OCI-LY1 (cell line): ENCODE measurements at regions not wholly inside any gene's neighbourhood (a gene's known extent, or its start where the extent isn't known, plus 50 kb on each side); places are given as distances from the start of the nearest gene placed in this dataset.

Source experiments
- H2AFZ ChIP-seq: fragments of 200-600 bp; sonication (generic), shearing (Covaris generic); 2 replicates; pipeline ENCODE4 v1.6.0; 2014; ENCODE audit warnings: antibody characterized with exemption, mild to moderate bottlenecking, low read length
- H3F3A ChIP-seq: fragments of 200-600 bp; sonication (generic), shearing (Covaris generic); 2 replicates; pipeline ENCODE4 v1.6.0; 2014; ENCODE audit warnings: mild to moderate bottlenecking, antibody characterized with exemption, low read length, moderate library complexity; ENCODE audit not compliant: insufficient read depth
- H3K27ac ChIP-seq: fragments of 200-600 bp; sonication (generic); 2 replicates; pipeline ENCODE4 v1.5.1; 2014; ENCODE audit warnings: low read length, mixed run types, mild to moderate bottlenecking, low read depth; ENCODE audit not compliant: poor library complexity, severe bottlenecking
- H3K27me3 ChIP-seq: fragments of 200-600 bp; sonication (generic); 2 replicates; pipeline ENCODE4 v1.6.0; 2014; ENCODE audit warnings: antibody characterized with exemption, mild to moderate bottlenecking, low read length, moderate library complexity; ENCODE audit not compliant: insufficient read depth
- H3K36me3 ChIP-seq: fragments of 200-600 bp; sonication (generic); 2 replicates; pipeline ENCODE4 v1.6.1; 2014; ENCODE audit warnings: mild to moderate bottlenecking, antibody characterized with exemption, low read length, moderate library complexity, mixed read lengths; ENCODE audit not compliant: insufficient read depth
- H3K4me1 ChIP-seq: fragments of 200-600 bp; sonication (generic); 2 replicates; pipeline ENCODE4 v1.5.1; 2014; ENCODE audit warnings: mild to moderate bottlenecking, low read length, moderate library complexity; ENCODE audit not compliant: insufficient read depth, severe bottlenecking
- H3K4me2 ChIP-seq: fragments of 200-600 bp; sonication (generic), shearing (Covaris generic); 2 replicates; pipeline ENCODE4 v1.6.1; 2014; ENCODE audit warnings: low read length
- H3K4me3 ChIP-seq: fragments of 200-600 bp; sonication (generic); 2 replicates; pipeline ENCODE4 v1.5.1; 2014; ENCODE audit warnings: low read length, low read depth, mild to moderate bottlenecking, mixed read lengths; ENCODE audit not compliant: poor library complexity, severe bottlenecking
- H3K79me2 ChIP-seq: fragments of 200-600 bp; shearing (Covaris generic); 2 replicates; pipeline ENCODE4 v1.6.1; 2016; ENCODE audit warnings: mixed run types, low read length, mixed read lengths; ENCODE audit not compliant: insufficient read depth
- H3K9ac ChIP-seq: fragments of 200-600 bp; sonication (generic), shearing (Covaris generic); 2 replicates; pipeline ENCODE4 v1.6.1; 2014; ENCODE audit warnings: mild to moderate bottlenecking, low read length, mixed read lengths
- H3K9me2 ChIP-seq: fragments of 200-600 bp; sonication (generic), shearing (Covaris generic); 2 replicates; pipeline ENCODE4 v1.6.1; 2014; ENCODE audit warnings: low read depth, mild to moderate bottlenecking, low read length, mixed read lengths
- H3K9me3 ChIP-seq: fragments of 200-600 bp; shearing (Covaris generic); 2 replicates; pipeline ENCODE4 v1.6.1; 2014; ENCODE audit warnings: low read length, mixed read lengths
- H4K20me1 ChIP-seq: fragments of 200-600 bp; sonication (generic), shearing (Covaris generic); 2 replicates; pipeline ENCODE4 v1.6.0; 2016; ENCODE audit warnings: mild to moderate bottlenecking, low read length; ENCODE audit not compliant: insufficient read depth
- CTCF ChIP-seq: fragments of 200-600 bp; sonication (generic), shearing (Covaris generic); IDR thresholded peaks from 2 replicates; pipeline ENCODE4 v1.5.1; 2017; ENCODE audit warnings: mild to moderate bottlenecking, antibody characterized with exemption, low read length, moderate library complexity, mixed read lengths
- EZH2 ChIP-seq: fragments of 200-600 bp; sonication (generic), shearing (Covaris generic); IDR thresholded peaks from 2 replicates; pipeline ENCODE4 v1.8.0; 2017; ENCODE audit warnings: borderline replicate concordance, mixed run types, mild to moderate bottlenecking, antibody characterized with exemption, low read length, moderate library complexity, mixed read lengths

GRCh38 chr4:56235011-56235410 lies 152.3 kb downstream of the AASDH start:
- no peaks in the 10 kb centered on the region for H4K20me1 ChIP-seq
- no peak overlapping the region for H3K4me2 ChIP-seq
- H3K4me1 ChIP-seq = no peaks in the 10 kb centered on the region
- no peaks in the 10 kb centered on the region for H3K79me2 ChIP-seq
- no peak overlapping the region for H2AFZ ChIP-seq
- no peak overlapping the region for H3K27ac ChIP-seq
- no peak overlapping the region for H3K9ac ChIP-seq
- TF ChIP-seq CTCF (no peak), EZH2 (no peak)
- H3K9me2 ChIP-seq = no peaks in the 10 kb centered on the region
- no peaks in the 10 kb centered on the region for H3F3A ChIP-seq
- no peaks in the 10 kb centered on the region; the same call in 1 of the 2 replicates for H3K9me3 ChIP-seq
- no peaks in the 10 kb centered on the region for H3K27me3 ChIP-seq
- H3K36me3 ChIP-seq = no peaks in the 10 kb centered on the region
- no peak overlapping the region for H3K4me3 ChIP-seq

GRCh38 chr4:56234098-56234497 lies 153.2 kb downstream of the AASDH start:
- Histone ChIP-seq H4K20me1 (no peaks in the 10 kb centered on the region), H3K4me3 (no peak overlapping the region), H3K9ac (no peak overlapping the region), H3F3A (no peaks in the 10 kb centered on the region), H3K79me2 (no peaks in the 10 kb centered on the region), H3K4me1 (no peaks in the 10 kb centered on the region), H3K9me2 (no peaks in the 10 kb centered on the region), H3K4me2 (no peak overlapping the region), H3K9me3 (no peaks in the 10 kb centered on the region; the same call in 1 of the 2 replicates), H3K36me3 (no peaks in the 10 kb centered on the region), H3K27me3 (no peaks in the 10 kb centered on the region), H2AFZ (no peak overlapping the region), H3K27ac (no peak overlapping the region)
- TF ChIP-seq EZH2 (no peak), CTCF (no peak)

- TF ChIP-seq CTCF (no peak), EZH2 (no peak)
- H3K9ac ChIP-seq = no peak overlapping the region
- H3K27ac ChIP-seq = no peak overlapping the region
- H3F3A ChIP-seq = no peaks in the 10 kb centered on the region
- no peaks in the 10 kb centered on the region; the same call in 1 of the 2 replicates for H3K9me3 ChIP-seq
- H3K4me2 ChIP-seq = no peak overlapping the region
- H3K27me3 ChIP-seq = no peaks in the 10 kb centered on the region
- H3K9me2 ChIP-seq = no peaks in the 10 kb centered on the region
- no peaks in the 10 kb centered on the region for H3K79me2 ChIP-seq
- H3K4me3 ChIP-seq = no peak overlapping the region
- H3K36me3 ChIP-seq = no peaks in the 10 kb centered on the region
- H2AFZ ChIP-seq = no peak overlapping the region
- H4K20me1 ChIP-seq = no peaks in the 10 kb centered on the region
- H3K4me1 ChIP-seq = no peaks in the 10 kb centered on the region
Observed at GRCh38 chr4:56231410-56231809, 155.9 kb downstream of the AASDH start.
